ENCODE measurements at regions not wholly inside any gene's neighbourhood (a gene's known extent, or its start where the extent isn't known, plus 50 kb on each side); places are given as distances from the start of the nearest gene placed in this dataset.

GRCh38 chr5:53386341-53386740 is 94.1 kb upstream of the FST start:
- TF ChIP-seq CTCF (conservative IDR thresholded peaks at IDR 0.05; ENCODE audit: low read depth, low read length) (no peak), EZH2 (IDR thresholded peaks at IDR 0.05; ENCODE audit: low read length, unreplicated experiment) (no peak)

Data from PC-3 (cell line).